ENCODE measurements at regions not wholly inside any gene's neighbourhood (a gene's known extent, or its start where the extent isn't known, plus 50 kb on each side); places are given as distances from the start of the nearest gene placed in this dataset.

GRCh38 chr7:50838675-50839377 lies 56.1 kb upstream of the GRB10 start:
- TF ChIP-seq, protein P1, sequence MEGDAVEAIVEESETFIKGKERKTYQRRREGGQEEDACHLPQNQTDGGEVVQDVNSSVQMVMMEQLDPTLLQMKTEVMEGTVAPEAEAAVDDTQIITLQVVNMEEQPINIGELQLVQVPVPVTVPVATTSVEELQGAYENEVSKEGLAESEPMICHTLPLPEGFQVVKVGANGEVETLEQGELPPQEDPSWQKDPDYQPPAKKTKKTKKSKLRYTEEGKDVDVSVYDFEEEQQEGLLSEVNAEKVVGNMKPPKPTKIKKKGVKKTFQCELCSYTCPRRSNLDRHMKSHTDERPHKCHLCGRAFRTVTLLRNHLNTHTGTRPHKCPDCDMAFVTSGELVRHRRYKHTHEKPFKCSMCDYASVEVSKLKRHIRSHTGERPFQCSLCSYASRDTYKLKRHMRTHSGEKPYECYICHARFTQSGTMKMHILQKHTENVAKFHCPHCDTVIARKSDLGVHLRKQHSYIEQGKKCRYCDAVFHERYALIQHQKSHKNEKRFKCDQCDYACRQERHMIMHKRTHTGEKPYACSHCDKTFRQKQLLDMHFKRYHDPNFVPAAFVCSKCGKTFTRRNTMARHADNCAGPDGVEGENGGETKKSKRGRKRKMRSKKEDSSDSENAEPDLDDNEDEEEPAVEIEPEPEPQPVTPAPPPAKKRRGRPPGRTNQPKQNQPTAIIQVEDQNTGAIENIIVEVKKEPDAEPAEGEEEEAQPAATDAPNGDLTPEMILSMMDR (conservative IDR thresholded peaks at IDR 0.05; ENCODE audit: low read length), result no peak
- no peak for TF ChIP-seq EZH2phosphoT487 (IDR thresholded peaks at IDR 0.05; ENCODE audit: borderline replicate concordance)

All from Loucy (cell line).